HG03280 (cell line): ENCODE measurements at regions not wholly inside any gene's neighbourhood (a gene's known extent, or its start where the extent isn't known, plus 50 kb on each side); places are given as distances from the start of the nearest gene placed in this dataset.

Source experiments
- ATAC-seq: cut with Tn5 transposase; IDR thresholded peaks from one replicate; pipeline ENCODE4 v1.9.1; 2021; ENCODE audit warnings: mild to moderate bottlenecking, moderate library complexity; ENCODE audit not compliant: unreplicated experiment

DNA sequence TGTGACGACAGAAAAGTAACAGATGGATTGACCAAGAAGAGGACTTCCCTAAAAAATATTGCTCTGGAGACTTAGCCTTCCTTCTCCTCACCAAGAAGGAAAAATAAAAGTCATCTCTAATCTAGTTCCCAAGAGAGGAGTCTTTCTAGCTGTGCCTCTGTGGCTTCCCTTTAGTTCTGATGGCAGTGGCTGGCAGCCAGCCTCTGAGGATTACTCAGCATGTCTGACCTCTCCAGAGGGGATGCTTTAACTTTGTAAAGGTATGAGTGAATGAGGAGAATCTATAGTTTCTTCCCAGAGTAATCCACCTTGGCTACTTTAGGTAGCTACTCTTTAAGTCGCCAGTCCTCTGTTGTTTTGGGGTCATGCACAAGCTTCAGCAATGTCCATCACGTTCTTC is 163.9 kb upstream of the KIT start:
- no peak for ATAC-seq

DNA sequence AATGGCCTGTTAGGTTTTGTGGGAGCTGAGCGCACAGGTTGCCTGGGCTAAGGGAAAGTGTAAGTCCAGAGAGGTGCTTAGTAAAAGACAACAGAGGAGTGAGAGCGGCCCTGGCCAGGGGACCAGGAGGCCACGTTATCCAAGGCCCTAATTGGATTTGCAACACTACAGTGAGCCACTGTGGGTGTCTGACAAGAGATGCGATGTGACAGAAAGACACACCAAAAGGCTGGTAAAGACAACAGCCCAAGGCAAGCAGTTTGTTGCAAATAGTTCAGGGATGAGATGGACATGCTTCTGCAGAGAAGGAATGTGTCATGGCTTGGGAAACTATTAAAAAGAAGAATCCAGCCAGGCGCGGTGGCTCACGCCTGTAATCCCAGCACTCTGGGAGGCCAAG is 162.7 kb upstream of the KIT start:
- no peak for ATAC-seq

DNA sequence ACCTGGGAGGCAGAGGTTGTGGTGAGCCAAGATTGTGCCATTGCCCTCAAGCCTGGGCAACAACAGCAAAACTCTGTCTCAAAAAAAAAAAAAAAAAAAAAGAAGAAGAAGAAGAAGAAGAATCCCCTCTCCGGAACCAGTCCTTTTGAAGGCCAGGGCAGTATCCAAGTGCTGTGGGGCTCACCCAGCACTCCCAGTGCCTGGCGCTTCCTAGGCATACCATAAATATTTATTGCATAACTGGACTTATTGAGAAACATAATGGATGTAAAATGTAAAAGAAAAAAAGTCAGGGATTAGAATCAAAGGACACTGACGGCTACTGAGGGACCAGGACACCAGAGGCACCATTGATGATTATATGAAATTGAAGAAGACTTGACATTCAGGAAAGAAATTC is 162.1 kb upstream of the KIT start:
- no peak for ATAC-seq

DNA sequence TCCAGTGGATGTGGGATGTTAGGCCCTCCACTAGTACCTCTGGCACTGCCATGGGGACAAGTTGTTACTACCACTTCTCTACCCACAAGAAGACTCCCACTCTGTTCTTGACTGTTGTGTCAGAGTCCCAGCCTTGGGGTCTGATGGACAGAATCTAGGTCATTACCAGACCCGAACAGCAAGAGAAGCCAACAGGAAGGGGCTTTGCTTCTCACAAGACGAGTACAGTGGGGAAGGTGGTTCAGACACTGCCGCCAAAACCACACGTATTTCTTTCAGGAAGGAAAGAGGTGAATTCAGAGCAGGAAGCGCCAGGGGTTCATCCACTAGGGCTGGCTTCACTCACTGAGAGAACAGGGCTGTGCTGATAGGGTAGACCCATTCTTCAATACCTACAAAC is 161.3 kb upstream of the KIT start:
- ATAC-seq = no peak

DNA sequence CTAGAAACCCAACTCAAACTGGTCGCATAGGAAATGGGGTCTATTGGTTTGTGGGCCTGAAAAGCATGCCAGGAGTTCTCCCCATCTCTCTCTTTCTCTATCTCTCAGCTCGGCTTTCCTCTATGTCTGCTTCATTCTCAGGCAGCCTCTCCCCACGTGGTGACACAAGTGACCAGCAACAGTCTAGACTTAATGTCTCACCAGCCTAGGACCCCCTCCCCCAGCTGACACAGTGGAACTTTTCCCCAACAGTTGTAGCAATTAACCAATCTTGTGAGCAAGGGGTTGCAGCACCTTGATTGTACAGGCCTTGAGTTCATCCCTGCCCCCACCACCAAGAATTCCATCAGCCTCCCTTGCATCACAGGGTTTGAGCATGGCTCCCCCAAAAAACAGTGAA is 159.8 kb upstream of the KIT start:
- ATAC-seq = no peak

DNA sequence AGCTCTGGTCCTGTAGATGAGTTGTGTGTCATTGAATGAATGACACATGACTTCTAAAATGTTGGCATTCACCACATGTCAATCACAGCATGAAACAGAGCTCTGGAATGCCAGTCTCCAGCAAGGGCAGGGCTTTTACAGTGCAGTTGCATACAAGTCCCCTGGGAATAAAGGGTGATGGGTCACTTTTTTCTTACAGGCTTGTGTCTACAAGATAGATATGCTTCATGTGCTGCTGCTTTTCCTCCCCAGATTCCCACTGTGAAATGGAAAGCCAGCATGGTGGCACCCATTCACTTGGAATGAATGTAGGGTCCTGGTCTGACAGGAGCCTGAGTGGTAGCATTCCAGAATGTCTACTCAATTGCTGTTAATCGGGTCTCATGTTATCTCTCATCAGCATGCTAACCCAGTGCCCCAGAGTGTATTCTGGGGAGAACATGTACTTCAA is 159.1 kb upstream of the KIT start:
- ATAC-seq = no peak

DNA sequence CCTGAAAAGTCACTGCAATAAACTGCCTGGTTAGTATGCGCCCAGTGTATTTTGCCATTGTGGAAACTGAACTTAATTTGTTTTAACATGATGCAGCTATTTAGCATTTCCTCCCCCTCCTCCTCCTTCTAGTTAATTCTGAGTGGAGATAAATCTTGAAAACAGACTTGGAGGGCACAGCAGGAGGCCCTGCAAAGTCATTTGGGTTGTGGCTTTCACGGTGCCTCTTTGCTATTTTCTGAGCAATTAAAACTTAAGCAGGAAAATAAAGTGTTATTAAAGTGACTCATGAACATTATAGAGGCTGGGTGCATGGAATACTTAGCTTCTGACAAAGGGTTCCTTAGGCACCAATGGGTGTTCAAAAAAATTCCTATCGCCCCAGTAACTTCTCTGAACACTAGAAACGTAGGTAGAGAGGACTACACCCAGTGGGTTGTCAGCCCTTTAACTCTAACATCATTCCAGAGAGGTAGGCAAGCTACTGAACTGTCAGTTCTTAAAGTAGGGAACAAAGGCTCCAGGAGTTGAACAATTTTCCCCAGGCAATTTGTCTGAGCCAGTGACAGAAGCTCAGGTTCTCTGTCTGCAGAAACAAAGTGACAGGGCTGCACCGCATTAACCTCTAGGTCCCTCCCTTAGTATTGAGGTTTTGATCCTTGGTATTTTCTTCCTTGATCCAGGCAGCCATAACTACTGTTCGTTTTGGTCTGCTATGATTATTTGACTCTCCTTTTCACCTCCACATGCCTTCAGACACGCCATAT is 158.3 kb upstream of the KIT start:
- no peak for ATAC-seq

DNA sequence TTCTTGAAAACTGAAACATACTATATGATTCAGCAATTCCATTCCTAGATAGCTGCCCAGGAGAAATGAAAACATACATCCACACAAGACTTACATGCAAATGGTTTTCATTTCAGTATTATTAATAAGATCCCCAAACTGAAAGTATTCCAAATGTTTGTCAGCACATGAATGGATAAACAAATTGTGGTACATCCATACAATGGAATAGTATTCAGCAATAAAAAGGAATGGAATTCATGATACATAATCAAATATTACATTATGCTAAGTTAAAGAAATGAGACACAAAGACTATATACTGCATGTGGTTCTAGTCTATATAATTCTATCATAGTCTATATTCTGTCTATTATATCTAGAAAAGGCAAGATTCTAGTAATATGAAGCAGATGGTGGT is 152.4 kb upstream of the KIT start:
- ATAC-seq = no peak

DNA sequence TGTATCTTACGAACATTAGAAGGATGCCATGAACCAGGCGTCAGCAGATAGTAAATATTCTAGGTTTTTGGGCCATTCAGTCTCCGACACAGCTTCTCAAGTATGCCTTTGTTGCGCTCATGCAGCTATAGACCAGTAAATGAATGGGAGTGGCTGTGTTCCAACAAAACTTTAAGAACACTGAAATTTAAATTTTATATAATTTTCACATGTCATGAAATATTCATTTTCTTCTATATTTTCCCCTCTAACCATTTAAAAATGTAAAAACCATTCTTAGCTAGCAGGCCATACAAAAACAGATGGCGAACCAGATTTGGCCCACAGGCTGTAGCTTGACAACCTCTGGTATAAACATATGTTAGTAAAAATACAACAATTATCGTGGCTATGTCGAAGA is 151.8 kb upstream of the KIT start:
- ATAC-seq = no peak

DNA sequence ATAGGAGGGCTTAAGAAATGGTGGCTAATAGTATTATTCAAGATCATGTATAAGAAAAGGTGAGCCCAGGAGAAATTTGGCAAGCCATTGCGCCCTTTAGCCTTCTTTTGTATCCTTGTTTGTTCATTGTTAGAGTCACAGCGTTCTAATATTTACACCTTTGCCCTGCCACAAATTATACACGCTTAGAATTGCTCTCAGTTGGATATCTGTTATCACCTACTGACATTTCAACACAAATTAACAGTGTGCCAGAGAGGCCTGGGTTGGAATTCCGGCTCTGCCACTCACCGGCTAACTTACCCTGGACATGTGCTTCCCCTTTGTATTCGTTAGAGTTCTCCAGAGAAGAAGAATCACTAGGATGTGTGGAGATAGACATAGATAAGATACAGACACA is 148.7 kb upstream of the KIT start:
- no peak for ATAC-seq

DNA sequence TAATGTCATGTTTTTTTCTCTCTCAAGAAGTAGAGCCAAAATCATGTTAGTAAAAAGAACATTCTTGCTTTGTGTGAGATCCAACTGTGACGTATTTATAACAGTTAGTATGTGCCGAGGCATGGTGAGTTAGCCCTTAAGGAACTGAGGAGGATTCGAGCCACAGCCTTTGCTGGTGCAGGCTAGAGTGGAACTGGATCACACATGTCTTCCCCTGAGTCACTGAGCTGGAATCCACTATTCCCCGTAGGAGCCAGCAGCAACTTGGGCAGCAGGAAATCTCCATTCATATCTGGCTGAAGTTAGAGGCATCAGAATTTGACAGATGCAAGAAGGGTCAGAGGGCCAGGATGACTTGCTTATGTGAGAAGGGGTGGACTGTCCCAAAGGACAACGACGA is 144.6 kb upstream of the KIT start:
- ATAC-seq = no peak

DNA sequence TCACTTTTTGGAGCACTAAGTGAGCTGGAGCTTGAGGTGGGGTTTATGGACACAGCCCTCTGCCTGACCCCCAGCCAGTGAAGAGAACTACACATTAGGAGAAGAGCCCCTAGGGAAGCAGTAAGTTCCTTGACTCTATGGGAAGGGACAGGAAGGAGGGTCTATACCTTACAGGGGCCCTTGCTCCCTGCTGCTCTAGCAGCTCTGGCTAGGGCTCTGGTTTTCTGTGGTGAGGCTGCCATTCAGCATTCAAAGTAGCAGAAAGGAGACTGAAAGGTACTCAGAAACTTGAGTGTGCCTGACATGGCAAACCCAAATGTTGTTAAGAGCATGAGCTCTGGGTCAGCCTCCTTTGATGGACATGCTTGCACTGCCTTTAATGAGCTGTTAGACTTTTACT is 144.0 kb upstream of the KIT start:
- ATAC-seq = no peak

DNA sequence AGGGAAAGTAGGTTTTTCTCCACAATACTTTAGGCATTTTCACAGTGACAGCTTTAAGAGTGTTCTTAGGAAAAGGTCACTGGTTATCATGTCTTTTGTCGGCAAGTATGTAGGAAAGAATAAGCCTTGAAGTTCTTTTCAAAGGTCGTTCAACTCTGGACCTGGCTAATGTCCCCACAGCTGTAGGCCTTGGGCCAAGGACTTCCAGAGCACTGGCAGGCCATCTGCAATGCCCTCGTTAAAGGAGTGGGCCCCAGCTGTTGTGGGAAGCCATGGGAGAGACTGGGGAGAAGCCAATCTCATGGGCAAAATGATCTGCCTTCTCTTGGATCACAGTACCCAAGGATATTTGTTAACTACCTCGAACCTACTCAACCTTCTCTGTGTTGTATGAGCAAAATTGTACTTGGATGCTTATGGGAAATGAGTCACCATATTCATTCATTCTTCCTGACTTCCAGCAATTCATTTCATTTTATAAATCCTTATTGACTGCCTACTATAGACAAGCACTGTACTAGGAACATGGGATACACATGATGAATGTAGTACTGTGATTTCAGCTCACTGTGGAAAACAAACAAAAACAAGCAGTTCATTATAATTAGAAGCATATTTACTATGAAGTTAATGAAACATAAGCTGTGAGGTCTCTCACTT is 141.1 kb upstream of the KIT start:
- no peak for ATAC-seq

DNA sequence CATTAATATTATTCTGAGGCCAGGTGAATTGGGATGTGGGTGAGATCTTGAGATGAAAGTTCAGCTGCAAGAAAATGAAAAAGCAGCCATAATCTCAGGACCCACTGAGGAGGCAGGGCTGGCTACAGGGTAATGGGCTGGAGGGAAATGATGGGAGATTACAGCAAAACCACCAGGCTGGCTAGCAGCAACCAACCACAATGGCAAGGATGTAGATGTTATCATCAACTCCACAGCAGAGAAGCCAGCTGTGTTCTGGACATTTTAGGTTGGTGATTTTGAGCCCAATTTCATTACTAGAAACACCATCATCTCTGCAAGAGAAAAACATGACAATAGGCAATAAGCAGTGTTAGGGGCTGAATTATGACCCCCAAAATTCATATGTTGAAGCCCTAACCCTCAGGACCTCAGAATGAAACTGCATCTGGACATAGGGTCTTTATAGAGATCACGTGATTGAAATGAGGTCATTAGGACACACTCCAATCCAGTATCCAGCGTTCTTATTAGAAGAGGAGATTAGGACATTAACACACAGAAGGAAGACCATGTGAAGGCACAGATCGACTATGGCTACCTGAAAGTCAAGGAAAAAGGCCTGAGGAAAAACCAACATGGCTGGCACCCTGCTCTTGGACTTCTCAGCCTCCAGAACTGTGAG is 139.8 kb upstream of the KIT start:
- no peak for ATAC-seq

DNA sequence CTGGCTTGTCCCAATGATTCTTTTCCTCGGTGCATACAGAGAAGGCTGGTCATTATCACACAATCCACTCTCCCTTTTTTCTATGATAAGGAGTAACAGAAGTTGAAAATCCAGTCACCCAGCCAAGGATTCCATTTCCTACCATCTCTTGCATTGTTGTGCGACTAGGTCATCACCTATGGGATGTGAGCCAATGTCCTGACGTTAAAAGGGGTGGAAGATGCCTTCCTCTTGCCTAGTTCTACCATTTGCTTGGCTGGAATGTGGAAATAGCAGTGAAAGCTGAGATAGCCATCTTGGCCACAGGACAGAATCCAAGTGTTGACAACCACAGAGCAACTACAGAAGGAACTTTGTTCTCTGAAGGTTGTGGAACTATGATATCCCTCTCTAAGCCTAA is 132.2 kb upstream of the KIT start:
- no peak for ATAC-seq

DNA sequence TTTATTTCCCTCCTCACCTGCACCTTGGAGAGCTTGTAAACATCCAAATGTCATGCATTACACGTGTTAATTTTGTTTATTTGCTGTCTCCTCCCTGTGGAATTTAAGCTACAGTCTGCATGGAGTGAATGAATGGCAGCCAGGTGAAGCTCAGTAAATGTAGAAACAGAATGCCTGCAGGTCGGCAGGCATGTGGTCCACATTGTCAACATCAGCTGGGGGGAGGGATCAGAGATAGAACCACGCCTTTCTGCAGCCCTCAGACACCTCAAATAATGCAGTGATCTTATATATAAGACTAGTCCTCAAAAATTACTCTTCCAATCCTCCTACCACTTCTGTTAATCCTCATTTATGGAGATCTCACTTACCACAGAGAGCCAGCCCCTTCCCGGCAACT is 131.2 kb upstream of the KIT start:
- ATAC-seq = no peak

DNA sequence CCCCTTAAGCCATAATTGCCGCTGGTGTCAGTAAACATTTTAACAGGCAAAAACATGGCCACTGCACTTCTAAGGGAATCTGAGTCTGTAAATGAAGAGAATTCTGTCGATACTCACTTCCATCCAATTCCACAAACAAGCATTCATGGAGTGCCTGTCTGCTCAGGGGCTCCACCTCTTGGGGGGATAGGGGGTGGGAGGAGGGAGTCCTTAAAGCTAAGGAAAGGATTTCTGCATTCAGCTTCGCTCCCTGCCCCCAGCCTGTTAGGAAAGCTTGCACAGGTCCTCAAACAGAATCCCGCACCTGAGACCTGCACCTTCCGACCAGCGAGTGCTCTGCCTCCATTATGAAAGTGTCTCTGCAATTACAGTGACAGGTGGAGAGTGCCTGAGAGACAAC is 130.2 kb upstream of the KIT start:
- ATAC-seq = no peak

DNA sequence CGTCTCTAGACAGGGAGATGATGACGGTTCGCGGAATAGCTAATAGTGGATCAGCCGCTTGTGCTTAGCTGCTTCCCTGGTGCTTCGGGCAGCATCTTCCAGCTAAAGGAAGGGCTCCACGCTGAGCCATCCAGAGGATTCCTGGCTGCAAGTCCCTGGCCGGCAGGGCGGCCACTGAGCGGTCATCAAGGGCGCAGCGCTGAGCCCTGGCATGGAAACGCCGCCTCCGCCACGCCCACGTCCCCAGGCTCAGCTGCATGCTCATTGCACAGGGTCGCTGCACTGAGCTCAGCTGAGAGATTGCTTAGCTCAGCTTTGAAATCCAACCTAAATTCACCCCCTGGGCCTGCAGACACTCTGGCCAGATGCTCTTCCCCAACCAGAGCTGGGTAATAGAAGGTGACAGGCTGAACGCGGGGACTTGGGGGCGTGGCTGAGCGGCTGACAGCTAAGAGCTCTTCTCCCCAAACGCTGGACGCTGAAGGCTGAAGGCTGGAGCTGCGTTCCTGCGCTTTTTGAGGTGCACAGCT is 118.2 kb upstream of the KIT start:
- ATAC-seq = no peak

DNA sequence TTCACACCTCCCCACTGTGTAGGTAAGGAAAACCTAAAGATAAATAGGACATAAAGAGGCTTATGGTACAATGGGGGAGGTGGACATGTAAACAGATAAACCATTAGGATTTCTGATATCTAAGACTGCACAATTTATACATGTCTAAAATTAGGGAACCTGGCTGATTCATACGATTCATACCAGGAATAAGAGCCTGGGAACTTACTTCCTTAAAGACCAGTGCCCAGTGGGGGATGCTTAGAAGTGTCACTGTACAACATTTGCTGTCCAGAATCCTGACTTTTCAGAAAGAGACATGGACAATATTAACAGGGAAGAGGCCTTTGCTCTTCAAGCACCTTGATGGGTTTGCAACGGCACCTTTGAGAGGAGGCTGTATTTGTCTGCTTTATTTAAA is 116.8 kb upstream of the KIT start:
- no peak for ATAC-seq

DNA sequence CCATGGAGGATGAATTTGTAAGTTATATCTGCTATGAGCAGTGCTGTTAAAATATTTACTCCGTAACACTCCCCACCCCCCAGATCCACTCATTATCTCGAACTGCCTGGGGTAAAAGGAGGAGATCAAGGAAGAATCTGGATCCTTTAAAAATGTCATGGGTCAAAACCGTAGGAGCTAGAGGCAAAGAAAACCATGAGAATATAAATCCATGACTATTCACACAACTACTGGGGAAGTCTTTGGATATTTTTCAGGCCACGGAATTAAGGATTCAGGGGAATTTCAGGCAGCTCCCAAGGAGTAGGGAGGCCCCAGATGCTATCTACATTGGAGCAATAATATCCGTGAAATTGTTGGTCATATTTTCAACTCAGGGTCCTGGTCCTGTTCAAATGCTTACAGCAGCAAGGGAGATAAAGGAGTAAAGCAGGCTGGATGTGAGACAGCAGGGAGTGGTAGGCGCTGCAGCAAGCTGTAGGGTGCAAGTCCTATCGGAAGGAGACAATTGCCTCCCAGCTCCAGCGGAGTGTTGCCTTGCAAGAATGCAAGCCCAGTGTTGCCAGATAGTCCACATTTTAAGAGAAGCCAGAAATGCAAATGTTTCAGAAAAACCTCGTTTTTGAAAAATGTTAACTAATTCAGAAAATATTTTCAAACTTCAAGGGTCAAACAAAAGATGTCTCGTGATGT is 116.2 kb upstream of the KIT start:
- ATAC-seq = no peak

DNA sequence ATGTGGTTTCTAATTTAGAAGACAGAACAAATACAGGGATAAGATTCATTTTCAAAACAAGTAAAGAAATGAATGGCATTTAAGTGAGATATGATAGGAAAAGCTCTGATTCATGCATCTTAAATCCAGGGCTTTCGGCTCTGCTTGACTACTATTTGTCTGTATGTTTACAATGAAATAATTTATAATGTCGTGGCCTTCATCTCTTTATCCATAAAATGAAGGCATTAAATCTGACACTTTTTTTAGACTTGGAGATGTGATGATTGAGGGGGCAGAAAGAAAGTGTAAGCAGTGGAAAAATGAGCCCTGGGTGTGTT is 115.7 kb upstream of the KIT start:
- no peak for ATAC-seq
